ENCODE measurements at regions not wholly inside any gene's neighbourhood (a gene's known extent, or its start where the extent isn't known, plus 50 kb on each side); places are given as distances from the start of the nearest gene placed in this dataset.

DNA sequence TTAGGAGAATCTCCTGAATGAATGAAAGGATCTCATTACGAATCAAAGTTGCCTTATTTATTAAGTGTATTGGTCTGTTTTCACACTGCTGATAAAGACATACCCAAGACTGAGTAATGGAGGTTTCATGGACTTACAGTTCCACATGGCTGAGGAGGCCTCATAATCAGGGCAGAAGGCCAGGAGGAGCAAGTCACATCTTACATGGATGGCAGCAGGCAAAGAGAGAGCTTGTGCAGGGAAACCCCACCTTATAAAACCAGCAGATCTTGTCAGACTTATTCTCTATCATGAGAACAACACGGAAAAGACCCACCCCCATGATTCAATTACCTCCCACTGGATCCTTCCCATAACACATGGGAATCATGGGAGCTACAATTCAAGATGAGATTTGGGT is 785.2 kb upstream of the POU3F3 start:
- TF ChIP-seq, protein P1, sequence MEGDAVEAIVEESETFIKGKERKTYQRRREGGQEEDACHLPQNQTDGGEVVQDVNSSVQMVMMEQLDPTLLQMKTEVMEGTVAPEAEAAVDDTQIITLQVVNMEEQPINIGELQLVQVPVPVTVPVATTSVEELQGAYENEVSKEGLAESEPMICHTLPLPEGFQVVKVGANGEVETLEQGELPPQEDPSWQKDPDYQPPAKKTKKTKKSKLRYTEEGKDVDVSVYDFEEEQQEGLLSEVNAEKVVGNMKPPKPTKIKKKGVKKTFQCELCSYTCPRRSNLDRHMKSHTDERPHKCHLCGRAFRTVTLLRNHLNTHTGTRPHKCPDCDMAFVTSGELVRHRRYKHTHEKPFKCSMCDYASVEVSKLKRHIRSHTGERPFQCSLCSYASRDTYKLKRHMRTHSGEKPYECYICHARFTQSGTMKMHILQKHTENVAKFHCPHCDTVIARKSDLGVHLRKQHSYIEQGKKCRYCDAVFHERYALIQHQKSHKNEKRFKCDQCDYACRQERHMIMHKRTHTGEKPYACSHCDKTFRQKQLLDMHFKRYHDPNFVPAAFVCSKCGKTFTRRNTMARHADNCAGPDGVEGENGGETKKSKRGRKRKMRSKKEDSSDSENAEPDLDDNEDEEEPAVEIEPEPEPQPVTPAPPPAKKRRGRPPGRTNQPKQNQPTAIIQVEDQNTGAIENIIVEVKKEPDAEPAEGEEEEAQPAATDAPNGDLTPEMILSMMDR (IDR thresholded peaks at IDR 0.05; ENCODE audit: poor library complexity) = no peak
- no peak for TF ChIP-seq EZH2 (IDR thresholded peaks at IDR 0.05; ENCODE audit: borderline replicate concordance)
